GM12878 (cell line): ENCODE measurements at regions not wholly inside any gene's neighbourhood (a gene's known extent, or its start where the extent isn't known, plus 50 kb on each side); places are given as distances from the start of the nearest gene placed in this dataset.

Experiments
- ATAC-seq: fragments of 200-7000 bp; cut with Tn5 transposase; 3 replicates; pipeline ENCODE4 v1.9.1; 2020; ENCODE audit warnings: mild to moderate bottlenecking, moderate library complexity
- BruUV-seq: library from RNA; stranded (reverse); fragments of 400-500 nt; replicated peaks from 2 replicates; lab custom pipeline; 2021; lab: Mats Ljungman, UMichigan
- CTCF ChIA-PET: fragments of 300-600 bp; sonication (Branson Sonifier 250); formaldehyde crosslinking; extraction: SDS; loops from one replicate; lab custom pipeline; 2021; ENCODE audit warnings: inconsistent platforms; lab: Yijun Ruan, JAX
- POLR2A ChIA-PET: fragments of 350-600 bp; formaldehyde crosslinking; extraction: SDS; loops from one replicate; lab custom pipeline; 2021; ENCODE audit warnings: inconsistent platforms; lab: Charles Lee
- RAD21 ChIA-PET: fragments of 300-600 bp; sonication (Branson Sonifier 250); formaldehyde crosslinking; loops from one replicate; lab custom pipeline; 2023; ENCODE audit warnings: antibody characterized with exemption; ENCODE audit not compliant: unreplicated experiment; lab: Charles Lee
- SMC1A ChIA-PET: fragments of 300-600 bp; sonication (Branson Sonifier 250); formaldehyde crosslinking; loops from one replicate; lab custom pipeline; 2023; ENCODE audit not compliant: unreplicated experiment, uncharacterized antibody; lab: Charles Lee
- DNase-seq: peaks from one replicate; pipeline ENCODE4 v3.0.0-alpha.2; 2011; ENCODE audit warnings: low read depth, low spot score
- FAIRE-seq: peaks from 3 replicates; lab custom pipeline; 2011; peaks lifted over from hg19 to GRCh38; lab: Jason Lieb, UNC
- H2AFZ ChIP-seq: 2 replicates; pipeline ENCODE4 v1.6.0; 2011; ENCODE audit warnings: low read depth, low read length, control low read depth; ENCODE audit not compliant: control insufficient read depth
- H3K27ac ChIP-seq: 2 replicates; pipeline ENCODE4 v1.5.1; 2011; ENCODE audit warnings: control low read depth; ENCODE audit not compliant: control insufficient read depth, insufficient read depth
- H3K27me3 ChIP-seq, 2 experiments: replicated peaks in 1 of 2; 2 replicates each; pipeline versions ENCODE4 v1.6.0 to v1.6.1; 2011; ENCODE audit warnings: low read length in 1 of 2; ENCODE audit not compliant: control insufficient read depth in 2 of 2, insufficient read depth in 2 of 2
- H3K36me3 ChIP-seq, 2 experiments: 2 replicates each; pipeline ENCODE4 v1.5.1; 2011; ENCODE audit warnings: low read length in 1 of 2; ENCODE audit not compliant: control insufficient read depth in 2 of 2, insufficient read depth in 2 of 2
- H3K4me1 ChIP-seq: 2 replicates; pipeline ENCODE4 v1.6.1; 2011; ENCODE audit warnings: mild to moderate bottlenecking, low read length, moderate library complexity, mixed read lengths; ENCODE audit not compliant: control insufficient read depth, insufficient read depth
- H3K4me2 ChIP-seq: 2 replicates; pipeline ENCODE4 v1.6.0; 2011; ENCODE audit warnings: control low read depth; ENCODE audit not compliant: control insufficient read depth, insufficient read depth
- H3K4me3 ChIP-seq: fragments of 200-600 bp; sonication (generic); 2 replicates; pipeline ENCODE4 v1.5.1; 2016
- H3K79me2 ChIP-seq: 2 replicates; pipeline ENCODE4 v1.6.0; 2011; ENCODE audit warnings: low read length; ENCODE audit not compliant: control insufficient read depth, insufficient read depth
- H3K9ac ChIP-seq: 2 replicates; pipeline ENCODE4 v1.8.0; 2011; ENCODE audit warnings: low read length, control low read depth, mixed read lengths; ENCODE audit not compliant: control insufficient read depth, insufficient read depth
- H3K9me3 ChIP-seq: replicated peaks from 3 replicates; pipeline ENCODE4 v1.5.1; 2011; ENCODE audit warnings: mild to moderate bottlenecking, low read length; ENCODE audit not compliant: control insufficient read depth, insufficient read depth
- H4K20me1 ChIP-seq: 2 replicates; pipeline ENCODE4 v1.6.0; 2011; ENCODE audit not compliant: control insufficient read depth, insufficient read depth
- BACH1 ChIP-seq: fragments of 450-650 bp; IDR thresholded peaks from 2 replicates; pipeline ENCODE4 v1.6.1; 2017; ENCODE audit warnings: mild to moderate bottlenecking, borderline replicate concordance
- CHD1 ChIP-seq: IDR thresholded peaks from 2 replicates; pipeline ENCODE4 v1.6.1; 2012; ENCODE audit warnings: low read depth, low read length, improper control_type of control experiment
- CREM ChIP-seq: IDR thresholded peaks from 2 replicates; pipeline ENCODE4 v1.6.1; 2014; ENCODE audit warnings: antibody characterized with exemption, low read depth
- ESRRA ChIP-seq: IDR thresholded peaks from 2 replicates; pipeline ENCODE4 v1.6.1; 2012; ENCODE audit warnings: mild to moderate bottlenecking, low read length, improper control_type of control experiment
- FOXK2 ChIP-seq: fragments of 450-650 bp; IDR thresholded peaks from 2 replicates; pipeline ENCODE4 v1.6.1; 2017; ENCODE audit warnings: mild to moderate bottlenecking, moderate library complexity
- GABPA ChIP-seq: IDR thresholded peaks from 2 replicates; pipeline ENCODE4 v1.6.1; 2014; ENCODE audit warnings: antibody characterized with exemption, low read depth, mild to moderate bottlenecking, inconsistent platforms
- MYC ChIP-seq: IDR thresholded peaks from 2 replicates; pipeline ENCODE4 v1.6.1; 2011; ENCODE audit warnings: mild to moderate bottlenecking, low read length, moderate library complexity, inconsistent platforms; ENCODE audit not compliant: insufficient read depth, insufficient replicate concordance, insufficient read length, severe bottlenecking
- POLR2AphosphoS2 ChIP-seq: IDR thresholded peaks from 2 replicates; pipeline ENCODE4 v1.6.1; 2011; ENCODE audit warnings: low read depth, mild to moderate bottlenecking, low read length, improper control_type of control experiment, moderate library complexity
- SREBF1 ChIP-seq: IDR thresholded peaks from 2 replicates; pipeline ENCODE4 v1.6.1; 2012; ENCODE audit warnings: mild to moderate bottlenecking, low read length
- TCF12 ChIP-seq: IDR thresholded peaks from 2 replicates; pipeline ENCODE4 v1.6.1; 2011; ENCODE audit warnings: low read depth, mild to moderate bottlenecking, low read length
- ZBED1 ChIP-seq: IDR thresholded peaks from 2 replicates; pipeline ENCODE4 v1.6.1; 2016; ENCODE audit warnings: borderline replicate concordance
- ZSCAN29 ChIP-seq: fragments of 450-650 bp; IDR thresholded peaks from 2 replicates; pipeline ENCODE4 v1.6.1; 2017; ENCODE audit warnings: mild to moderate bottlenecking, moderate library complexity
- WGBS: methylation state at CpG from one replicate; pipeline ENCODE4 v1.1.6; 2016; ENCODE audit warnings: low lambda C conversion rate; ENCODE audit not compliant: insufficient replicate concordance, insufficient coverage; ENCODE audit errors: missing lambda C conversion rate; 5-methylcytosine and 5-hydroxymethylcytosine counted together
- in situ Hi-C: fragments of 300-500 bp; cut with MboI; formaldehyde crosslinking; loops from 9 replicates; pipeline ENCODE4 v1.14.3; 2018; ENCODE audit warnings: mixed read lengths
- intact Hi-C: fragments of 100-400 bp; cut with micrococcal nuclease; formaldehyde crosslinking; loops from one replicate; pipeline ENCODE4 v1.14.2; 2022; ENCODE audit not compliant: unreplicated experiment
- TF ChIP-seq, protein P1 (sequence below): IDR thresholded peaks from 2 replicates; pipeline ENCODE4 v1.6.1; 2012; ENCODE audit warnings: low read depth, low read length, improper control_type of control experiment

- in situ Hi-C loops = no loop called here
- Histone ChIP-seq H3K4me2 (no peak overlapping the region), H3K27me3 (no peaks in the 10 kb centered on the region)
Observed at GRCh38 chr7:106472741-106473140, 188.0 kb upstream of the NAMPT start.

More at GRCh38 chr7:106472741-106473140, 188.0 kb upstream of the NAMPT start:
- WGBS = 42% methylated on average over 3 of the region's 3 CpGs
- intact Hi-C loops = no loop called here
- ATAC-seq (no peak), FAIRE-seq (no peak), DNase-seq (no peak)
- Histone ChIP-seq H3K79me2 (no peaks in the 10 kb centered on the region), H3K4me3 (no peak overlapping the region), H2AFZ (no peak overlapping the region), H3K9me3 (no peaks in the 10 kb centered on the region), H3K36me3 (no peaks in the 10 kb centered on the region), H4K20me1 (no peaks in the 10 kb centered on the region), H3K4me1 (no peaks in the 10 kb centered on the region), H3K27ac (no peak overlapping the region), H3K9ac (no peak overlapping the region)
- ChIA-PET RAD21 (interaction anchor here (1.1 kb wide), 1 partner anchor 10 kb away, joined by 4 read pairs; no protein-coding TSS in a partner anchor), CTCF (interaction anchor here (1.1 kb wide), 1 partner anchor 295 kb away, joined by 3 read pairs; no protein-coding TSS in a partner anchor), SMC1A (interaction anchor here (1.0 kb wide), 1 partner anchor 298 kb away, joined by 3 read pairs; no protein-coding TSS in a partner anchor), POLR2A (interaction anchor here (0.6 kb wide), 1 partner anchor 9 kb away, joined by 3 read pairs; no protein-coding TSS in a partner anchor)
- BruUV-seq = no TSS peak
- TF ChIP-seq, protein P1, sequence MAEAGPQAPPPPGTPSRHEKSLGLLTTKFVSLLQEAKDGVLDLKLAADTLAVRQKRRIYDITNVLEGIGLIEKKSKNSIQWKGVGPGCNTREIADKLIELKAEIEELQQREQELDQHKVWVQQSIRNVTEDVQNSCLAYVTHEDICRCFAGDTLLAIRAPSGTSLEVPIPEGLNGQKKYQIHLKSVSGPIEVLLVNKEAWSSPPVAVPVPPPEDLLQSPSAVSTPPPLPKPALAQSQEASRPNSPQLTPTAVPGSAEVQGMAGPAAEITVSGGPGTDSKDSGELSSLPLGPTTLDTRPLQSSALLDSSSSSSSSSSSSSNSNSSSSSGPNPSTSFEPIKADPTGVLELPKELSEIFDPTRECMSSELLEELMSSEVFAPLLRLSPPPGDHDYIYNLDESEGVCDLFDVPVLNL = no peak
- no peak for TF ChIP-seq SREBF1
- no peak for TF ChIP-seq CHD1
- no peak for TF ChIP-seq ZBED1
- TF ChIP-seq ESRRA = no peak
- TF ChIP-seq MYC = no peak
- TF ChIP-seq ZSCAN29 = no peak
- TF ChIP-seq CREM = no peak
- no peak for TF ChIP-seq GABPA
- no peak for TF ChIP-seq FOXK2
- TF ChIP-seq BACH1 = no peak
- TF ChIP-seq TCF12 = no peak
- no peak for TF ChIP-seq POLR2AphosphoS2
